DMS 273 treated with DMSO at 0.1 percent for 48 hours (cell line): ENCODE measurements at regions not wholly inside any gene's neighbourhood (a gene's known extent, or its start where the extent isn't known, plus 50 kb on each side); places are given as distances from the start of the nearest gene placed in this dataset.
"Not testable (repeated sequence)": the region's sequence is repeated elsewhere in the genome, so short reads cannot be mapped to it uniquely, and the experiment has no call there.

Source experiments
- DNase-seq: peaks from one replicate; lab custom pipeline; 2025; lab: John Stamatoyannopoulos, UW

GRCh38 chr11:134866981-134867675, 455.1 kb upstream of the B3GAT1 start:
- DNase-seq: no peak

GRCh38 chr11:134866215-134866614, 454.2 kb upstream of the B3GAT1 start:
- no peak for DNase-seq

GRCh38 chr11:134864968-134865305, 452.9 kb upstream of the B3GAT1 start:
- DNase-seq: no peak

- no peak for DNase-seq
These were observed 452.4 kb upstream of the B3GAT1 start for GRCh38 chr11:134864233-134864967.

GRCh38 chr11:134863294-134863693, 451.3 kb upstream of the B3GAT1 start:
- no peak for DNase-seq

- no peak for DNase-seq
These were observed 450.6 kb upstream of the B3GAT1 start for GRCh38 chr11:134862587-134863195.

- DNase-seq: no peak
These were observed 450.1 kb upstream of the B3GAT1 start for GRCh38 chr11:134862105-134862502.

GRCh38 chr11:134861490-134862104, 449.6 kb upstream of the B3GAT1 start:
- no peak for DNase-seq

- no peak for DNase-seq
These were observed 446.9 kb upstream of the B3GAT1 start for GRCh38 chr11:134858783-134859480.

GRCh38 chr11:134857035-134857434, 445.0 kb upstream of the B3GAT1 start:
- DNase-seq: no peak

GRCh38 chr11:134856056-134856971, 444.3 kb upstream of the B3GAT1 start:
- no peak for DNase-seq

GRCh38 chr11:134853992-134854991, 442.2 kb upstream of the B3GAT1 start:
- DNase-seq: no peak

- not testable (repeated sequence) for DNase-seq
These were observed 439.6 kb upstream of the B3GAT1 start for GRCh38 chr11:134851503-134852224.

GRCh38 chr11:134850566-134850965, 438.5 kb upstream of the B3GAT1 start:
- DNase-seq: no peak

- DNase-seq: no peak
These were observed 437.8 kb upstream of the B3GAT1 start for GRCh38 chr11:134849833-134850232.

GRCh38 chr11:134847083-134847715, 435.2 kb upstream of the B3GAT1 start:
- DNase-seq: no peak

- DNase-seq: no peak
These were observed 434.5 kb upstream of the B3GAT1 start for GRCh38 chr11:134846328-134847082.
